H1 (cell line): ENCODE measurements at regions not wholly inside any gene's neighbourhood (a gene's known extent, or its start where the extent isn't known, plus 50 kb on each side); places are given as distances from the start of the nearest gene placed in this dataset.

ENCODE experiments used
- JUN ChIP-seq: IDR thresholded peaks from 2 replicates; pipeline ENCODE4 v1.6.1; 2011; ENCODE audit warnings: low read depth, mild to moderate bottlenecking, improper control_type of control experiment, low read length
- RNF2 ChIP-seq: fragments of 200-900, 300-1000 bp; sonication (generic); IDR thresholded peaks from 2 replicates; pipeline ENCODE4 v1.7.1; 2016; ENCODE audit warnings: borderline replicate concordance, low read depth, mild to moderate bottlenecking, antibody characterized with exemption, low read length; ENCODE audit not compliant: poor library complexity, severe bottlenecking; ENCODE audit errors: missing control alignments
- TEAD4 ChIP-seq: IDR thresholded peaks from 2 replicates; pipeline ENCODE4 v1.6.1; 2012; ENCODE audit warnings: low read depth, low read length, inconsistent platforms, mixed read lengths

DNA sequence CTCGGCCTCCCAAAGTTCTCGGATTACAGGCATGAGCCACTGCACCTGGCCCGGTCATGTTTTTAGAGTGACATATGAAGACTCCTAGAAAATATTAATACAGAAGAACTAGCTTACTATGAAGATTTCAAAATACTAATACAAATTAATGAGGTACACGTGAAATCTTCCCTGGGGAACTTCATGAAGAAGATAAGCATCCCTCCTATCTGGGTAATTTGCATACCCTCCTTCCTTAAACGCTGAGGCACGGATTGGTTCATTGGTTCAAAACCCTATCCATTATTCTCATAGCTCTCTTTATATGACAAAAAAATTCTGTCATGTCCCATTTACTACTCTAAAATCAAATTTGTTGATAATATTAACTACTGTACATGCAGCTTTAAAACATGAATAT is 224.8 kb upstream of the KLF14 start (continued):
- TF ChIP-seq RNF2 (no peak), JUN (no peak), TEAD4 (no peak)
